Endometrium (tissue), 2 donors: ENCODE measurements at regions not wholly inside any gene's neighbourhood (a gene's known extent, or its start where the extent isn't known, plus 50 kb on each side); places are given as distances from the start of the nearest gene placed in this dataset.

Source experiments
- FAIRE-seq: peaks from 2 replicates; lab custom pipeline; 2012; peaks lifted over from hg19 to GRCh38; lab: Jason Lieb, UNC
- donor health status: control.
- donor health status: control.

DNA sequence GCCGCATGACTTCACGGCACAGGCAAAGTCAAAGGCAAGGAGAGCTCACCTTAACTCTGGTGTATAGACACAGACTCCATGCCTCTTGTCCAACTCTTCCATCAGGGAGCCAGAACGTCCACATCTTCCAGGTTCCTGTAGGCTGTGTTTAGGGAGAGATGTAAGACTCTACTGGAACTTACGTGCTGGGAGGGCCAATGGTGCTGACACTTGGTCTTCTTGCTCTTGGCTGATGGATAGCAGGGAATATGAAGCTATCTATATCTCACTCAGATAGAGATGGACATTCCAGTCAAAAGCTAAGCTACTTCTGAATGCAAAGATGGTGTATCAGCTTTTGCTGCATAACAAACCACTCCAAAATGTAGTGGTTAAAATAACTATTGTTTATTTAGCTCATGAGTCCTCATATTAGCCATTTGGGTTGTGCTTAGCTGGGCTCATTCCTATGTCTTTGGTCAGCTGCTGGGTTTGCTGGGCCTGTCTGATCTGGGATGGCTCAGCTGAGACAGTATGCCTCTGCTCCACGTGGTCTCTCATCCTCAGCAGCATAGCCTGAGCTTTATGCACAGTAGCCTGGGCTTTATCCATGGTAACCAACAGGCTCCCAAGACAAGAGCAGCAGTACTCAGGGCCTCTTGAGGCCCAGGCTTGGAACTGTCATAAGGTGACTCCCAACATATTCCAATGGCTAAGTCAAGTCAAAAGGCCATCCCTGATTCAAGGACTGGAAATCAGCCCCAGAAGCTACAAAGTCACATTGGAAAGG, 111.6 kb downstream of the SNX5 start:
- FAIRE-seq: no peak

DNA sequence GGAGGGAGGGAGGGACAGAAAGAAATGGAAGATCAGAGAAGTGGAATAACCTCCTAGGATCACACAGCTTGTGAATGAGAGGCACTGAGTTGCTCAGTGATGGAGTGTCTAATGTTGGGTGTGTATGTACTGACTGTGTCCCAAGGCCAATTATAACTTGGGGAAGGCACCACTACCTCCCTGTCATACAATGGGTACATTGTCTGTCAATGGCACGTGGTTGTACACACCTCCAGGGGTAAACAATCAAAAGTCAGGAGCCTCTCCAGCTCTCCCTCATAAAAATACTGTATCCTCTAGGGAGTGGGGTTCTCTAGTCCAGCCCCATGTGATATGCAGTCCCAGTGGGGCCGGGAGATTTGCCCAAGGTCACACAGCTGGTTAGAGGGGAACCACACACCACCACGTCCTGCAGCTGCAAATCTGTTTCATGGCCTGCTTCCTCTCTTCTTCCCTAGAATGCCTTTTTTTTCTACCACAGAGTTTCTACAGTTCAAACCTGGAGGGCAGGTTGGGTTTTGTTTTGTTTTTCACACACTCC, 112.5 kb downstream of the SNX5 start:
- no peak for FAIRE-seq

DNA sequence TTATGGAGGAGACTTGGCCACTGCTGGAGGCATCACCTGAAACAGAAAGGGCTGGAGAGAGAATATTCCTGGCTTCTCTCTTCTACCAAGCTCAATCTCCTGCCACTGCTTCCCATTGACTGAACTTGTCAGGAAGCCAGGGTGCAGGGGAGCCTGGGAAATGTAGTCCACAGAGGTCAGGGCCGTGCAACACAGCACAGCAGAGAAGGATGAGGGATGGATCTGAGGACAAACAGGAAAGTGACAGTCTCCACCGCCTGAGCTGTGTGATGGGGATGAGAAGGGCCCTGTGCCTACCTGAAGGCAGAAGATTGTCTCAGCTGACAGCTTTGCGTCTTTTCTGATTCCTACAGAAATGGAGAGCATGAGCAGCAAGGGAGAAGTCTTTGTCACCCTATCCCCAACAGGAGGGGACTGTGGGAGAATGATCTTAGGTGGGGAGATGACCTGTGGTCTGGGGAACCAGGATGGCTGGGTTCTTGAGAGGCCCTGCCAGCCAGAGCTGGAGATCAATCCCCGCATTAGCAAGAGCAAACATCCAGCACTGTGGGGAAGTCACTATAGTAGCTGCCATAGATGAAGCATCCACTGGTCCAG, 114.2 kb downstream of the SNX5 start:
- no peak for FAIRE-seq

DNA sequence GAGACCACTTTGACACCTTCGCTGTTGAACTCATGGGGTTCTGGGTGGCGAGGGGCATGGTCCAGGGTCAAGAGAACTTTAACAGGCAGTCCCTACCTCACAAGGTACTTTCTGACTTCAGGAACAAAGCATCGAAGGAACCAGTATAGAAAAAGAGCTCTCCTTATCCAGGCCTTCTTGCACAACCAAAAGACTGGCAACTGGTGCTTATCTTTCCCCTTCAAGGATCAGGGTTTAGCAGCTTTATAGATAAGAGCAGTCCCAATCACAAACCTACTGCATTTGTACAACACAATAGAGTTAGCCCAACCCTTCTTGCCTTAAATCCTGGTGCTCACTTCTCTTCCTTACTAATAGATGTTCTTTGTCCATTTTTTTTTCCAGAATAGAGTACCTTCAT, 116.3 kb downstream of the SNX5 start:
- FAIRE-seq: no peak

DNA sequence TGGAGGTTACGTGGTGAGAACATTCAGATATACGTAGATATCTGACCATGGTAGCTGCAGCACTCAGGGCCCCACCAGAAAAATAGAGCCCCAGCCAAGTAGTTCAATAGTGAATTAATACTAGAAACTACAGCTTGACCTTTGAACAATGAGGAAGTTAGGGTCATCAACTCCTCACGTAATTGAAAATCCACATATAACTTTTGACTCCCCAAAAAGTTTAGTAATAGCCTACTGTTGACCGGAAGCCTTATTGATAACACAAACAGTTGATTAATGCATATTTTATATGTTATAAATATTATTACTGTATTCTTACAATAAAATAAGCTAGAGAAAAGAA, 117.9 kb downstream of the SNX5 start:
- no peak for FAIRE-seq

DNA sequence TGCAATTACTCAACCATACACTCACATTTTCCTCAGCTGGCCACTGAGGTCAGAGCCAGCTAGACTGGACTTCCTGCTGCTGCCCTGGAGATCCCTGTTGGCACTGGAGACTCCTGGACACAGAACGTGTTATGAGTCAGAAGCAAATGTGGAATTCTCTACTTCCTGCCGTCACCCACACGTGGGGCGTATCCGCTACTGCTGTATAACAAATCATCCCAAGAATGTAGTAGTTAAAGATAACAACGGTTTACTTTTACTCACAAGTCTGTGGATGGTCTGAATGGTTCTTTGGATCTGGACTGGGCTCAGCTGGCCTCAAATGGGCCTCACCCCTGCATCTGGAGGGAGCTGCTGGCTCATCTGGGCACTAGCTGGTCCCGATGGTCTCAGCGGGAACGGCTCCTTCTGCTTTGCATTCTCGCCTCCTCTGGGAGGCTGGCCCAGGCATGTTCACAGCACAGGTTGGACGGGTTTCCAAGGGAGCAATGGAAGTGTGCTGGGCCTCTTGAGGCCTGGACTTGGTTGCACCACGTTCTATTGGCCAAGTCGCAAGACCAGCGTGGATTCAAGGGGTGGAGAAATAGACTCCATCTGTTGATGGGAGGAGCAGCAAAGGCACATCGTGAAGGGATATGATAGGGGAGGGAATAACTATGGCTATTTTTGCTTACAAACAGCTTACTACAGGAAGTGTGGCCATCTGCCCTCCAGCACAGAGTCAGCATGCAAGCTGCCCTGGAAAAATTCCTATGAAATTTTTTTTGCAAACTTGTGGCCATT, 118.5 kb downstream of the SNX5 start:
- no peak for FAIRE-seq

DNA sequence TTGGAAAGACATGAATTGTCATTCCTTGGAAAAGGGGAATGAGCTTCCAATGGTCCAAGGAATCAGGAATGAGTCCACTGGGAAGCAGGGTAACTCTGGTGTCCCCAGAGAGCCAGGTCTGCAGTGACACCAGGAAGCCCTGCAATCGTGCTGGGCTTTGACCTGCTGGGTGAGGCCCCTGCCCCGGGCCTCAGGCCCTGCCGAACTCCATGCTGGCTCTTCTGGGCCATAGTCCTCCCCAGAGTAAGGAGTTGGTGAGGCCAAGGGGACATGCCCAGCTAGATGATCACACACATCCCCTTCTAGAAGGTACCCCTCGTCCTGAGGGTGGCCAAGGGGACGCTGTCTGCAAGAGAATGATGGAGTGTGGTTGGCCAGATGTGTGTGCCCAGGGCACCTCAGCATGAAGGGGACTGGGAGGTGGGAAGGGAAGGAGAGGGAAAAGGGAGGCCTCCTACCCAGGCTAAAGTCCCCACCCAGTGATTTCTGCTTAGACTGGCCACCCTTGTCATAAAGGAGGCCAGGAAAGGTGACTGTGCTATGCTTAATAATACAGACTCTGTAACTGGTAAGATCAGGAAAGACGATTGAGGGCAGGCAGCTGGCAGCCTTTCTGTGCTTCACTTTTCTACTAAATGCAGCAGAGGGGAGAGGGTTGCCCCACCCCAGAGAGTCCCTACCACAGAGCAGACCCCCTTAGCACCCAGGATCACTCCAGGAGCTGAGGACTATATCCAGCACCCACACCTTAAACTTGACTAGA, 119.3 kb downstream of the SNX5 start:
- FAIRE-seq: no peak

DNA sequence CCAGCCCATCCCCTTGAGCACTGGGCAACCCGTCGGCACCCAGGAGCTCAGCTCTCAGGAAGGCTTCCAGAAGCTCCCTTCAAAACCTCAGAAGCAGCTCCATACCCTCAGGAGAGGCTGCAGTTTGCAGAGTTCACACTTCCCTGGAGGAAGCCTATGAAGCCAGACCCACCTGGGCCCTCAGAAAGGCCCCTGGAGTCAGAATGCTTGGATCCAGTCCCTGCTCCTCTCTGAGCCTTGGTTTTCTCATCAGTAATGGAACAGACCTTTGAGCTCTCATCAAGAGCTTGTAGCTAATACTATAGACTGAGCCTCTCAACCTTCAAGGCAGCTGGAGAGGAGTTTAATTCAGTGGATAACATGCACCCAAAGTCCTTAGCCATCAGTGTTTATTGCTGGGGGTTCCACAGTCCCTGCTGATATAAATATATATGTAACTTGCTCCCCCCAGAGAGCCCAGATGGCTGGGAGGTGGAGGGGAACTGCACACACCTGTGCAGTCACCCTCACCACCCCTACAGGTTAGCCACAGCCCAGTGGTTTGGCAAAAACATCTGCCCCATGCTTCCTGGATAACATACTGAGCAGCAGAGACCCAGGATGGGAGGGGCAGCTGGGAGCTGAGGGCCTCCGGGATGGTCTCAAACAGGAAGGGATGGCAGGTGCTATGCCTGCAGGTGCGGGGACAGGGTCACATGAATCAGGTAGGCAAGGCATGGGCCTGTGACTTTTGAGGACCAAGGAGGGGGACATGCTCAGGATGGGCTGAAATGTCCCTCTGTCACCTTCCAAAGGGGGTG, 120.1 kb downstream of the SNX5 start:
- FAIRE-seq: no peak

DNA sequence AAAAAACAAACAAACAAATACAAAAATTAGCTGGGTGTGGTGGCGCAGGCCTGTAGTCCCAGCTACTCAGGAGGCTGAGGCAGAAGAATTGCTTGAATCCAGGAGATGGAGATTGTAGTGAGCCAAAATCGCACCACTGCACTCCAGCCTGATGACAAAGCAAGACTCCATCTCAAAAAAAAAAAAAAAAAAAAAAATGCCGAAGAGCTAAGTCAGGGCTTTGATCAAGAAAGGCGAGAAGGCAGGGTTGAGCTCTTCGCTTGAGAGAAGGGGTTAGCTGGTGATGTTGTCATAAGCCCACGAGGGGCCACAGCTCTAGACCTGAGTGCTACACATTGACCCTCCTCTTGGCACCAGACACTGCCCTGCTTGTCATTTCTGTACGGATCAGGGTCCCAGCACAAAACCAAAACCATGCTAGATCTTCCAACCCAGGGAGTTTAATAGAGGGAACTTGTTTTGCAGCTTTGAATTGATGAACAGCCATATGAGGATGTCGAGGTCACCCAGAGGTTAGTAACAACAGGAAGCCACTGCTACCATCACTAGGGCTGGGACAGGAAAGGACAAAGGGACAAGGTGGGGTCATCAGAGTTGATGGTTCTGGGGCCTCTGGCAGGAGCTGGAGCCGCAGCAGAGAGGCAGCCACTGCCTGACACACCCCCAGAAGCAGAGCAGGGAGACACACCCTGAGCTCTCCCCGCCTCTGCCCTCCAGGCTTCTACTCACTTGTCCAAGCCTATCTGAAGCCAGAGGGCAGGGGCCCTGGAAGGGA, 122.7 kb downstream of the SNX5 start:
- FAIRE-seq: no peak

DNA sequence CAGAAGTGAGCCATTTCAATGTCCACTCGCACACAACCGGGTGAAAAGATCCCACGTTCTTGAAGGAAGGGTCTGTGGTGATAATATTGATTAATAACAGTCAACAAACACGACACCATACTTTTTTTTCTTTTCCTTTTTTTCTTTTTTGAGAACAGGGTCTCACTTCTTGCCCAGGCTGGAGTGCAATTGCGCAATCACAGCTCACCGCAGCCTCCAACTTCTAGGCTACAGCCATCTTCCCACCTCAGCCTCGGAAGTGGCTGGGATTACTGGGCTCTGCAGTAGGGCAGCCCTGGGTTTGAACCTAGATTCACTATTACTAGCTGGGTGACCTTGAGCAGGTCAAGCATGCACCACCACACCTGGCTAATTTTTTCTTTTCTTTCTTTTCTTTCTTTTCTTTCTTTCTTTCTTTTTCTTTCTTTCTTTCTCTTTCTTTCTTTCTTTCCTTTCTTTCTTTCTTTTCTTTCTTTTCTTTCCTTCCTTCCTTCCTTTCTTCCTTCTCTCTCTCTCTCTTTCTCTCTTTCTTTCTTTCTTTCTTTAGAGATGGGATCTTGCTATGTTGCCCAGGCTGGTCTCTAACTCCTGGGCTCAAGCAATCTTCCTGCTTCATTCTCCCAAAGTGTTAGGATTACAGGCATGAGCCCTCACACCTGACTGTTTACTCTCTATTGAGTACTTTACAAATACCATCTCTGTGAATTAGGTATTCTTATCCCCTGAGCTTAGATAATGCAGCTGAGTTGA, 123.9 kb downstream of the SNX5 start:
- no peak for FAIRE-seq

DNA sequence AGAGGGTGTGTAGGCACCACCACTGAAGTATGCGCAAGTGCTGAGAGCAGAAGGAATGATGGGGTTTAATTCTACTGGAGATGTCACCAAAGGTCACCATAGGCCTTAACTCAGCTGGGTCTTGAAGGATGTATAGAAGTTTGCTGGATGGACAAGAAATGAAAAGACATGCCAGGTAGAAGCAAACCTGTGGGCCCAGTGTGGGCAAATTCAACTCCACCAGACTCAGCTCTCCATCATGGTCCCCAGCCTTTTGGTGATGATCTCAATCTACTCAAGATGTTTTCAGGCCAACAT, 124.5 kb downstream of the SNX5 start:
- no peak for FAIRE-seq

DNA sequence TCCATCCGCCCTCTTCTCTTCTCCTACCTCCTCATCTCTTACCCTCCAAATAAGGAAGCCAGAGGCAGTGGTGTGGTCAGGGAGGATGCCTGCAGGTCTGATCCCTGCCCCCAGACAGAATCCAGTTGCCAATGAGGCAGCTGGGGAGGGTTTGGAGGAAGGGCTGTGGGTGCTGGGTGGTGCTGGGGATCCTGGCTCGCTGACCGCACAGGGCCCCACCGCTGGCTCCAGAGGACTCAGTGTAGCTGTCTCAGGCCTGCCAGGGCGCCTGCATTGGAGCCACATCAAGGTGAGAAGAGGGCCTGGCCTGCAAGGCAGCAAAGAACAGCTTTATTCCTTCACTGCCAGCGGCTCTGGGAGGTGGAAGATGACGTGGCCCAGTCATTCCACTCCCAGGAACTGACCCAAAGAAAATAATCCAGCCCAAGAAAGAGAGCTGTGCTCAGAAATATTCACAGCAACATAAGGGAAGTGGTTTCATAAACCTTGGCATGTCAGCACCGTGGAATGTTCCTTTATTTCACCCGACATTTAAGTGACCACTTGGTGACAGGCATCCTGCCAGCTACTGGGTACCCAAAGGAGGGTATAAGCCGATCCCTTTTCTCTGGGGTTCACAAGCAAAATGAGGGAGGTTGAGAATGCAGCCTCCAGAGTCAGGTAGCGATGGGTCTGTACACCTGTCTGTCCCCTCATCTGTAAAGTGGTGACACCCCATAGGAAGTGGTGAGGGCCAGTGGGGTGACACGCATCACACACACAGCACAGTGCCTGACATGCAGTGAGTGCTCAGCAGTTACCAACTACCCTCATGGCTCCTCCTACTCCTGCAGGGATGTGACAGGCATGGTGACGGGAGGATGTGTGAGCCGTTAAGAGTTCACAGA, 125.1 kb downstream of the SNX5 start:
- no peak for FAIRE-seq

DNA sequence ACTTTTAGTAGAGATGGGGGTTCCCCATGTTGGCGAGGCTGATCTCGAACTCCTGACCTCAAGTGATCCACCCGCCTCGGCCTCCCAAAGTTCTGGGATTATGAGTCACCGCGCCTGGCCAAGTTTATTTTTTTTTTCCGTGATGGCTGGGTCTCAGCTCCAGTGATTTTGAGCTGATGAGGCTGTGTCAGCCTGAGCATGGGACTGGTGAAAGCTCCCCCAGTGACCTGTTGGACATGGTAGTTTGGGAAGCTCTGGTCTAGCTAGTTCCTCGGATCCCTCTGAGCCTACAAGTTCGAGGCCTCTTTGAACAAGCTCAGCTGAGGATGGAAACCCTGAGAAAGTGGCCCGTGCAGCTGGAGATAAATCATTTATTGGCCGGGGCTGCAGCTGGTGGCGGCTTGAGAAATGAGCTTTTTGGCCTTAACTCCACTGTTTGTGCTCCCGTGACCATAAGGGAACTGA, 126.8 kb downstream of the SNX5 start:
- FAIRE-seq: no peak

DNA sequence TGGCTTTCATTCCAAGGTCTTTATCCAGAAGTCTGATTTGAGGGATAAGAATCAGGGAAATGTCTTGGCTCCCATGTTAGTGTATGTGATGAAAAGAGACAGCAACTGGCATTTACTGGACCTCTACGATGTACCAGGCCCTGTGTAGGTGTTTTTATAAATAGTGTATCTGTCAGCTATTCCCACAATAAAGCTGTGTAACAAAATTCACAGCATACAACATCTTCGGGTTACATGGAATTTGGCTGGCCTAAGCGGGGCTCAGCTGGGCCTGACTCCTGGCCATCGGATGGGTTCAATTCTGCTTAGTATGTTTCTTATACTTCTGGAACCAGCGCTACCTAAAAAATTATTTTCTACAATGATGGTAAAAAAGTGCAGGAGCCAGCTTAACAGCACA, 128.2 kb downstream of the SNX5 start:
- FAIRE-seq: no peak

DNA sequence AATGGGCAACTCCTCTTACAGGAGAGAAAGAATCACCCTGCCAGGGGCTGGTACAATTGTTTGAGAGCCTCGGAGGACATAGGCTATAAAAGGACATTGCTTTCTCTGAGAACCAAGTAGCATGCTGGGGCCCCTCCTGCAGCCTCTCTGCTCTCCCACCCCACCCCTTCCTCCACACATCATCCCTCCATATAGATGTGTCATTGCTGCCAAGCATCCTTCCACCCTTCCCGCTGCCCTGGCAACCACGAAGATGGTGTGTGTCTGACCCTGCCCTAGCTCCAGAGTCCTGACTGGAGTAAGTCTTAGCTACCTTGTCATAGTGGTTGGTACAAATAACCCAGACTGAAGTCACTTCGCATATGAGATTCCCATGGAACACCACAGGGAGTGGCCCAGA, 129.7 kb downstream of the SNX5 start:
- no peak for FAIRE-seq

DNA sequence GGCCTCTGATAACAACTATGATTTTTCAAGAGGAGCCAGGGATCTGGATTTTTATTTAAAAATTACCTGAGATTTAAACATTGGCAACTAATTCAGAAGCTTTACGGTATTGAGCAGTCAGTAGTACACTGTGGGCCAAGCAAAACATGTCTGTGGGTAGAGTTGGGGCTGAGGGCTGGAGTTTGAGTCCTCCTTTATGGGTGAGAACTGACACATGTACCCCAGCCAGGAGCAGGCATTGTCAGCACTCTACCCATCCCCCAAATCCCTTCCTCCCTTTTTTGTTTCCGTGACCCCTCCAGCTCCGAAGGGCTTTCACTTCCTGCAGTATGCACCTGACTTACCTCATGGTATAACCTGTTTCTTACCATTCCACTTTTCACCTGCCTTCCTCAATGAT, 131.4 kb downstream of the SNX5 start:
- no peak for FAIRE-seq

DNA sequence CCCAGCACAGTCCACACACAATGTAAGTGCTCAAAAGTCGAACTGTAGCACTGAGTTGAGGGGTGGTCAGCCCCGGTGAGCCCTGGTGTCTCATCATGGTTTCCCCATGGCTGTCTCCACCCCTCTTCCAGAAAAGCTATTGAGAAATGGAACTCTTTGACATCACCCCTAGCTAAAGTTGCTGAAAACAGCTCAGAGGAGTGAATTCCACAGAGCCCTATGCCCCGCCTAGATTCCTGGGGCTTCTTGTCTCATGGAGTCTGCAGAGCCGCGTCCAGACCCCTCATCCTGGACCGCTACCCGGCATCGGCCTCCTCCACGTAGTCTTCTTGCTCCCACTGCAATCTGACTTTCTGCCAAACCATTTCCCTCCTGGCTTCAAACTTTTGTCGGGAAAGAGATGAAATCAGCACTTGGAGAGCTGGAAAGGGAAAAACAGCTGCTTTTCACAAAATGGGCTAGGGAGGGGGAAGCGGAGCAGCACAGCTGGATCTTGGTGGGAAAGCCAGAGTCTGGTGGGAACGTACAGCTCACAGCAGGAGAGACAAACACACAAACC, 132.2 kb downstream of the SNX5 start:
- peak; percentile 57 for FAIRE-seq

DNA sequence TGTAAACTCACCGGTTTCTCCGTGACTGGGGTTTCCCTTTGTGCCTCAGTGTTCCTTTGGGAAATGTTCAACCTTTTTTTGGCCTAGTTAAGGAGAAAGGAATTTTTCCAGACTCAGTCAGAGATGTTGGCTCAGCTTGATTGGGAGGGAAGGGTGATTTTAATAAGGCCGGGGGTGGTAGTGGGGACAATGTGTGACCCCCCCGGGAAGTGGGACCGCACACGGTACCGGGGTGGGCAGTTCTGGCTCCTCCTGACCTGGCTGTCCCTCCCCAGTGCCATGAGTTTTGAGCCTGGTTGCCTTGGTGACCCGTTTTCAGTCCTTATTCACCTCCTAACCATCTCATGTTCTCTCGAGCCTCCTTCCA, 132.7 kb downstream of the SNX5 start:
- no peak for FAIRE-seq
